Neural cell (in vitro differentiated cells): ENCODE measurements at regions not wholly inside any gene's neighbourhood (a gene's known extent, or its start where the extent isn't known, plus 50 kb on each side); places are given as distances from the start of the nearest gene placed in this dataset.

ENCODE experiments used
- EP300 ChIP-seq: fragments of 450-650 bp; conservative IDR thresholded peaks from 2 replicates; pipeline ENCODE4 v1.6.1; 2014; ENCODE audit warnings: antibody characterized with exemption, mild to moderate bottlenecking, moderate library complexity; ENCODE audit not compliant: poor library complexity, severe bottlenecking
- EZH2 ChIP-seq: fragments of 200-600, 300-800 bp; shearing (Covaris generic), sonication (generic); IDR thresholded peaks from 2 replicates; pipeline ENCODE4 v1.6.1; 2014; ENCODE audit warnings: antibody characterized with exemption, low read length, borderline replicate concordance, mild to moderate bottlenecking; ENCODE audit not compliant: insufficient read depth, poor library complexity, severe bottlenecking
- RAD21 ChIP-seq: fragments of 450-650 bp; conservative IDR thresholded peaks from 2 replicates; pipeline ENCODE4 v1.6.1; 2014; ENCODE audit warnings: antibody characterized with exemption, mild to moderate bottlenecking, moderate library complexity
- SMC3 ChIP-seq: fragments of 450-650 bp; conservative IDR thresholded peaks from 2 replicates; pipeline ENCODE4 v1.6.1; 2014; ENCODE audit warnings: antibody characterized with exemption, mild to moderate bottlenecking, moderate library complexity; ENCODE audit not compliant: poor library complexity
- TF ChIP-seq, protein P1 (sequence below): fragments of 450-650 bp; IDR thresholded peaks from 2 replicates; pipeline ENCODE4 v1.5.1; 2014; ENCODE audit warnings: antibody characterized with exemption, mild to moderate bottlenecking, moderate library complexity; ENCODE audit not compliant: poor library complexity, severe bottlenecking

DNA sequence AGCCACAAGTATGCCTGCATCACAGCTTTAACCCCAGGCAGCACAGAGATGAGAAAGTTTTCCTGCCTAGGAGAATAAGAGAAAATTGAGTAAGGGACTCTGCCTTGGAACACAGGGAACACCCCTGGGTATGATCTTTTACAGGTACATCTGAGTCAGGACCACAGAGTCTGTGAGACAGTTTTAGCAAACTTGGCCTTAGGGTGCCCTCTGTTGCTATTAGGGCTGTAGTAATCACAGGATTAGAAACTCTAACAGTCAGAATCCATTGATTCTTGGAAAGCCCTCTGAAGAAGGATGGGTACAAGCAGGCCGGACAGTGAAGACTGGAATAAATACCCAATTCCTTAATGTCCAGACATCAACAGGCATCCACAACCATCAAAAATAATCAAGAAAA lies 989.5 kb upstream of the CDH9 start:
- TF ChIP-seq, protein P1, sequence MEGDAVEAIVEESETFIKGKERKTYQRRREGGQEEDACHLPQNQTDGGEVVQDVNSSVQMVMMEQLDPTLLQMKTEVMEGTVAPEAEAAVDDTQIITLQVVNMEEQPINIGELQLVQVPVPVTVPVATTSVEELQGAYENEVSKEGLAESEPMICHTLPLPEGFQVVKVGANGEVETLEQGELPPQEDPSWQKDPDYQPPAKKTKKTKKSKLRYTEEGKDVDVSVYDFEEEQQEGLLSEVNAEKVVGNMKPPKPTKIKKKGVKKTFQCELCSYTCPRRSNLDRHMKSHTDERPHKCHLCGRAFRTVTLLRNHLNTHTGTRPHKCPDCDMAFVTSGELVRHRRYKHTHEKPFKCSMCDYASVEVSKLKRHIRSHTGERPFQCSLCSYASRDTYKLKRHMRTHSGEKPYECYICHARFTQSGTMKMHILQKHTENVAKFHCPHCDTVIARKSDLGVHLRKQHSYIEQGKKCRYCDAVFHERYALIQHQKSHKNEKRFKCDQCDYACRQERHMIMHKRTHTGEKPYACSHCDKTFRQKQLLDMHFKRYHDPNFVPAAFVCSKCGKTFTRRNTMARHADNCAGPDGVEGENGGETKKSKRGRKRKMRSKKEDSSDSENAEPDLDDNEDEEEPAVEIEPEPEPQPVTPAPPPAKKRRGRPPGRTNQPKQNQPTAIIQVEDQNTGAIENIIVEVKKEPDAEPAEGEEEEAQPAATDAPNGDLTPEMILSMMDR: no peak
- TF ChIP-seq RAD21 (no peak), EP300 (no peak), EZH2 (no peak), SMC3 (no peak)
